GM23338 (cell line): ENCODE measurements at regions not wholly inside any gene's neighbourhood (a gene's known extent, or its start where the extent isn't known, plus 50 kb on each side); places are given as distances from the start of the nearest gene placed in this dataset.

Source experiments
- CREB1 ChIP-seq: fragments of 250-450 bp; sonication (Bioruptor Pico); IDR thresholded peaks from 2 replicates; pipeline ENCODE4 v1.5.0; 2020; ENCODE audit warnings: low read depth, mild to moderate bottlenecking, moderate library complexity
- CTCF ChIP-seq, 2 experiments: fragments of 200-600 bp in 1 of 2; sonication (generic) in 1 of 2; conservative IDR thresholded peaks; 2 replicates each; pipeline versions ENCODE4 v1.5.1 to v1.6.1; 2016 to 2017; ENCODE audit warnings: antibody characterized with exemption in 2 of 2, low read depth in 2 of 2, mild to moderate bottlenecking in 2 of 2, moderate library complexity in 1 of 2
- ETS1 ChIP-seq: IDR thresholded peaks from 2 replicates; pipeline ENCODE4 v1.6.1; 2016; ENCODE audit warnings: antibody characterized with exemption
- EZH2 ChIP-seq: fragments of 200-600 bp; sonication (generic); IDR thresholded peaks from one replicate; pipeline ENCODE4 v1.8.0; 2017; ENCODE audit warnings: antibody characterized with exemption, mild to moderate bottlenecking, low read depth; ENCODE audit not compliant: unreplicated experiment
- EZH2phosphoT487 ChIP-seq: fragments of 200-600 bp; sonication (generic); IDR thresholded peaks from one replicate; pipeline ENCODE4 v1.8.1; 2018; ENCODE audit warnings: antibody characterized with exemption; ENCODE audit not compliant: unreplicated experiment
- JUNB ChIP-seq: IDR thresholded peaks from one replicate; pipeline ENCODE4 v1.6.1; 2016; ENCODE audit warnings: antibody characterized with exemption; ENCODE audit not compliant: unreplicated experiment
- NANOG ChIP-seq: IDR thresholded peaks from 2 replicates; pipeline ENCODE4 v1.6.1; 2016; ENCODE audit warnings: antibody characterized with exemption, borderline replicate concordance
- POLR2AphosphoS5 ChIP-seq: IDR thresholded peaks from 2 replicates; pipeline ENCODE4 v1.6.1; 2016; ENCODE audit warnings: antibody characterized with exemption, low read depth
- STAT1 ChIP-seq: IDR thresholded peaks from one replicate; pipeline ENCODE4 v1.6.1; 2016; ENCODE audit warnings: antibody characterized with exemption; ENCODE audit not compliant: unreplicated experiment
- ZNF114 ChIP-seq: fragments of 250-450 bp; sonication (Bioruptor Pico); IDR thresholded peaks from 2 replicates; pipeline ENCODE4 v1.5.0; 2020; ENCODE audit warnings: mild to moderate bottlenecking, moderate library complexity
- ZNF331 ChIP-seq: fragments of 250-450 bp; sonication (Bioruptor Pico); IDR thresholded peaks from 2 replicates; pipeline ENCODE4 v1.5.0; 2020; ENCODE audit warnings: low read depth, mild to moderate bottlenecking, moderate library complexity
- ZNF462 ChIP-seq: fragments of 250-450 bp; sonication (Bioruptor Pico); IDR thresholded peaks from 2 replicates; pipeline ENCODE4 v1.5.0; 2020; ENCODE audit warnings: mild to moderate bottlenecking, moderate library complexity
- TF ChIP-seq, protein P1 (sequence below): IDR thresholded peaks from one replicate; pipeline ENCODE4 v1.6.1; 2018; ENCODE audit warnings: antibody characterized with exemption; ENCODE audit not compliant: unreplicated experiment

DNA sequence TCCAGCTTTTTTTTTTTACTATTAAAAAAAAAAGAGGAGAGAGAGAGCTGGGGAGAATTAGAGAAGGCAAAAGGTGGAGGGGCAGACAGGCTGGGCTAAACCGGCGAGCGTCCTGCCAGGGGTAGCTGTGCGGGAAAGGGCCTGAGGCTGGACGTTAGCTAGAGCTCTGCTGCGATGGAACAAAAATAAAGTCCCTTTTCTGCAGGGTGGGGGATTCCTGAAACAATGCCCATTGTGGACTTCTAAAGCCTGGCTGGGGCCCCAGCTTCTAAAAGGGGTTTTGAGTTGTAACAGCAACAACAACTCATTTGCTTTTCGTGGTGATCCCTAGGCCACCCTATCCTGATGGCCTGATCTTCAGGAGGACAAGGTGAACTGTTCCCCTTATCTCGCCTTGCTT is 311.7 kb downstream of the FBXW7 start:
- TF ChIP-seq POLR2AphosphoS5 (no peak), ZNF114 (CRISPR knock-in tag) (no peak), EZH2 (no peak), CTCF (conservative IDR thresholded peaks at IDR 0.05; ENCODE audit: low read depth in 2 of 2) (no peak), CREB1 (CRISPR knock-in tag) (no peak), JUNB (no peak), ETS1 (no peak), EZH2phosphoT487 (no peak), NANOG (no peak), ZNF462 (no peak), ZNF331 (CRISPR knock-in tag) (no peak), STAT1 (no peak)
- TF ChIP-seq, protein P1, sequence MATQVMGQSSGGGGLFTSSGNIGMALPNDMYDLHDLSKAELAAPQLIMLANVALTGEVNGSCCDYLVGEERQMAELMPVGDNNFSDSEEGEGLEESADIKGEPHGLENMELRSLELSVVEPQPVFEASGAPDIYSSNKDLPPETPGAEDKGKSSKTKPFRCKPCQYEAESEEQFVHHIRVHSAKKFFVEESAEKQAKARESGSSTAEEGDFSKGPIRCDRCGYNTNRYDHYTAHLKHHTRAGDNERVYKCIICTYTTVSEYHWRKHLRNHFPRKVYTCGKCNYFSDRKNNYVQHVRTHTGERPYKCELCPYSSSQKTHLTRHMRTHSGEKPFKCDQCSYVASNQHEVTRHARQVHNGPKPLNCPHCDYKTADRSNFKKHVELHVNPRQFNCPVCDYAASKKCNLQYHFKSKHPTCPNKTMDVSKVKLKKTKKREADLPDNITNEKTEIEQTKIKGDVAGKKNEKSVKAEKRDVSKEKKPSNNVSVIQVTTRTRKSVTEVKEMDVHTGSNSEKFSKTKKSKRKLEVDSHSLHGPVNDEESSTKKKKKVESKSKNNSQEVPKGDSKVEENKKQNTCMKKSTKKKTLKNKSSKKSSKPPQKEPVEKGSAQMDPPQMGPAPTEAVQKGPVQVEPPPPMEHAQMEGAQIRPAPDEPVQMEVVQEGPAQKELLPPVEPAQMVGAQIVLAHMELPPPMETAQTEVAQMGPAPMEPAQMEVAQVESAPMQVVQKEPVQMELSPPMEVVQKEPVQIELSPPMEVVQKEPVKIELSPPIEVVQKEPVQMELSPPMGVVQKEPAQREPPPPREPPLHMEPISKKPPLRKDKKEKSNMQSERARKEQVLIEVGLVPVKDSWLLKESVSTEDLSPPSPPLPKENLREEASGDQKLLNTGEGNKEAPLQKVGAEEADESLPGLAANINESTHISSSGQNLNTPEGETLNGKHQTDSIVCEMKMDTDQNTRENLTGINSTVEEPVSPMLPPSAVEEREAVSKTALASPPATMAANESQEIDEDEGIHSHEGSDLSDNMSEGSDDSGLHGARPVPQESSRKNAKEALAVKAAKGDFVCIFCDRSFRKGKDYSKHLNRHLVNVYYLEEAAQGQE = no peak
